ENCODE measurements at regions not wholly inside any gene's neighbourhood (a gene's known extent, or its start where the extent isn't known, plus 50 kb on each side); places are given as distances from the start of the nearest gene placed in this dataset.

- no peak overlapping the region for H2AFZ ChIP-seq (ENCODE audit: low read depth, low read length)
- H3K36me3 ChIP-seq (ENCODE audit: insufficient read depth, low read length) = no peaks in the 10 kb centered on the region
- no peaks in the 10 kb centered on the region for H3K9me3 ChIP-seq (ENCODE audit: low read length)
- H3K4me1 ChIP-seq (ENCODE audit: insufficient read depth, low read length) = peaks cover 8% of the 10 kb centered on the region
- no peaks in the 10 kb centered on the region for H3K27me3 ChIP-seq (ENCODE audit: insufficient read depth, low read length)
- no peak overlapping the region for H3K4me3 ChIP-seq (ENCODE audit: low read length)
These were observed 139.3 kb upstream of the COL21A1 start for GRCh38 chr6:56386717-56387116.

- no peaks in the 10 kb centered on the region for H3K27me3 ChIP-seq (ENCODE audit: insufficient read depth, low read length)
- H2AFZ ChIP-seq (ENCODE audit: low read depth, low read length) = no peak overlapping the region
- H3K36me3 ChIP-seq (ENCODE audit: insufficient read depth, low read length) = no peaks in the 10 kb centered on the region
- H3K4me1 ChIP-seq (ENCODE audit: insufficient read depth, low read length) = peaks cover 10% of the 10 kb centered on the region
- no peaks in the 10 kb centered on the region for H3K9me3 ChIP-seq (ENCODE audit: low read length)
- H3K4me3 ChIP-seq (ENCODE audit: low read length) = no peak overlapping the region
These were observed 138.7 kb upstream of the COL21A1 start for GRCh38 chr6:56385981-56386593.

- no peaks in the 10 kb centered on the region for H3K27me3 ChIP-seq (ENCODE audit: insufficient read depth, low read length)
- H3K9me3 ChIP-seq (ENCODE audit: low read length) = no peaks in the 10 kb centered on the region
- H3K4me3 ChIP-seq (ENCODE audit: low read length) = no peak overlapping the region
- H2AFZ ChIP-seq (ENCODE audit: low read depth, low read length) = no peak overlapping the region
- no peaks in the 10 kb centered on the region for H3K36me3 ChIP-seq (ENCODE audit: insufficient read depth, low read length)
- H3K4me1 ChIP-seq (ENCODE audit: insufficient read depth, low read length) = peaks cover 10% of the 10 kb centered on the region
These were observed 135.8 kb upstream of the COL21A1 start for GRCh38 chr6:56383160-56383559.

DNA sequence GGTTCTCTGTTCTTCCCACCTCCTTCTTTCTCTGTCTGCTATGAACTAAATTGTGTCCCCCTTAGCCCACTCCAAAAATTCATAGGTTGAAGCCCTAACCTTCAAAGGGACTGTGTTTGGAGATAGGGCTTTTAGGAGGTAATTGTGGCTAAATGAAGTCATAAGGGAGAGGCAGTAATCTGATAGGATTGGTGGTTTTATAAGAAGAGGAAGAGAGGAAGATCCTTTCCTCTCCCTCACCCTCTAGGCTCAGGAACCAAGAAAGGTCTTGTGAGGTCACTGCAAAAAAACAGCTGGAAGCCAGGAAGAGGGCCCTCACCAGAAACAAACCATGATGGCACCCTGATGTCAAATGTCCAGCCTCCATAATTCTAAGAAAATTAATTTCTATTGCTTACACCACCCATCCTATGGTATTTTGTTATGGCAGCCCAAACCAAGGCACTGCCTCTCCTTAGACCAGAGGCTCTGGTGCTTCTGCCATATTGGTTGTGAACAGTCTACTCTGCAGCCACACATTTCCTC is 135.1 kb upstream of the COL21A1 start:
- no peak overlapping the region for H3K4me3 ChIP-seq (ENCODE audit: low read length)
- peaks cover 10% of the 10 kb centered on the region for H3K4me1 ChIP-seq (ENCODE audit: insufficient read depth, low read length)
- H2AFZ ChIP-seq (ENCODE audit: low read depth, low read length) = no peak overlapping the region
- no peaks in the 10 kb centered on the region for H3K9me3 ChIP-seq (ENCODE audit: low read length)
- H3K27me3 ChIP-seq (ENCODE audit: insufficient read depth, low read length) = no peaks in the 10 kb centered on the region
- no peaks in the 10 kb centered on the region for H3K36me3 ChIP-seq (ENCODE audit: insufficient read depth, low read length)

DNA sequence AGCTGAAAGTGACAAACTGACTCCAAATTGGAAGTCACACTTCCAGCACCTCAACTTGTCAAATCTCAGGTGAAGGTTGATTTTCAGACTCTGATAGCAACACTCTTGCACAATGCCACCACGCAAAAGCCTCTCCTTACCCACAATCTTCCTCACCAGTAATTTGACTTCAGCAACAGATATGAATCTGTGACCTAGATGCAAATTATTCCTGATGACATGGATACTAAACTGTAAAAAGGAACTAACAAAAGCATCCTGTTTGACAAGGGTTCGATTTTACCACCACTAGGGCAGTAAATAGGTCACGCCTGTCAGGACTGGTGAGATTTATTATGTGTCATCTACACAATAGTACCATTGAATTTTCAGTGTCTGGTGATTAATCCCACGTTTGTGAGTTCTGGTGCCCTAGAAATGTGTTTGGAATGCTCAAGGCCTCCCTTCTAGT is 134.4 kb upstream of the COL21A1 start:
- no peaks in the 10 kb centered on the region for H3K36me3 ChIP-seq (ENCODE audit: insufficient read depth, low read length)
- H2AFZ ChIP-seq (ENCODE audit: low read depth, low read length) = no peak overlapping the region
- H3K27me3 ChIP-seq (ENCODE audit: insufficient read depth, low read length) = no peaks in the 10 kb centered on the region
- H3K4me1 ChIP-seq (ENCODE audit: insufficient read depth, low read length) = peaks cover 10% of the 10 kb centered on the region
- no peak overlapping the region for H3K4me3 ChIP-seq (ENCODE audit: low read length)
- no peaks in the 10 kb centered on the region for H3K9me3 ChIP-seq (ENCODE audit: low read length)

DNA sequence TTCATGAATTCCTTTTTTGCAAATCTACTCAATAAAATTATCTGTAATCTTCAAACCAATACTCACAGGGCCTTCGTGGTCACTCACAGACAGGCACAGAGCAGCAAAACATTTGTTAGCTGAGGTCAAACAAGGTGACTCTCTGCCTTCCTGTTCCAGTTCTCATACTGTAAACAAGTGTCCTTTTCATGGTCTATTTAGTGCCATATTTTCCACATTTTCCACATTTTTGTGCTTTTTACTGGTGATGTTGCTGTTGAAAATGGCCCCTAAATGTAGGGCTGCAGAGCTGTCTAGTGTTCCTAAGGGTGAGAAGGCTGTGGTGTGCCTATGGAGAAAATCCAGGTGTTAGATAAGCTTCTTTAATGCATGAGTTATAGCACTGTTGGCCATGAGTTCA is 133.1 kb upstream of the COL21A1 start:
- no peaks in the 10 kb centered on the region for H3K36me3 ChIP-seq (ENCODE audit: insufficient read depth, low read length)
- H3K4me3 ChIP-seq (ENCODE audit: low read length) = no peak overlapping the region
- no peaks in the 10 kb centered on the region for H3K9me3 ChIP-seq (ENCODE audit: low read length)
- peaks cover 10% of the 10 kb centered on the region for H3K4me1 ChIP-seq (ENCODE audit: insufficient read depth, low read length)
- H3K27me3 ChIP-seq (ENCODE audit: insufficient read depth, low read length) = no peaks in the 10 kb centered on the region
- H2AFZ ChIP-seq (ENCODE audit: low read depth, low read length) = no peak overlapping the region

DNA sequence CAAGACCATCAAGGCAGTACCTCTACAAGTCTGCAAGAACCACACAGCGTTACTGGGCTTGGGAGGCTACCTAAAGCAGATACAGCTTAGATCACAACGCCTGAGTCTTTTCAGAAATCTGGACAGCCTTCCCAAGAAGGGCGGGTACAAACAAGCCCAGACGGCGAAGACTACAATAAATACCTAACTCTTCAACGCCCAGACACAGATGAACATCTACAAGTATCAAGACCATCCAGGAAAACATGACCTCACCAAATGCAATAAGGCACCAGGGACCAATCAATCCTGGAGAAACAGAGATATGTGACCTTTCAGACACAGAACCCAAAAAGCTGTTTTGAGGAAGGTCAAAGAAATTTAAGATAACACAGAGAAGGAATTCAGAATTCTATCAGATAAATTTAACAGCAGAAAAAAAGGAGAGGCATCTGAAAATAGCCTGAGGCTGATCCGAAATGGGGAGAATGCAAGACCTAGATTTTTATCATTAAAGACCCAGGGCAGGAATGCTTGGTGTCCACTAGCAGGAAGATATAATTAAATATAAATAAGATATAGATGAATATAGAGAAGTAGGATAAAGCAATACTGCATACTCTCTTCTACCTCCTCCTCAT is 131.7 kb upstream of the COL21A1 start:
- H2AFZ ChIP-seq (ENCODE audit: low read depth, low read length) = no peak overlapping the region
- H3K9me3 ChIP-seq (ENCODE audit: low read length) = no peaks in the 10 kb centered on the region
- H3K4me1 ChIP-seq (ENCODE audit: insufficient read depth, low read length) = peaks cover 10% of the 10 kb centered on the region
- no peaks in the 10 kb centered on the region for H3K36me3 ChIP-seq (ENCODE audit: insufficient read depth, low read length)
- H3K4me3 ChIP-seq (ENCODE audit: low read length) = no peak overlapping the region
- no peaks in the 10 kb centered on the region for H3K27me3 ChIP-seq (ENCODE audit: insufficient read depth, low read length)

- H2AFZ ChIP-seq (ENCODE audit: low read depth, low read length) = no peak overlapping the region
- no peaks in the 10 kb centered on the region for H3K9me3 ChIP-seq (ENCODE audit: low read length)
- no peak overlapping the region for H3K4me3 ChIP-seq (ENCODE audit: low read length)
- no peaks in the 10 kb centered on the region for H3K36me3 ChIP-seq (ENCODE audit: insufficient read depth, low read length)
- peaks cover 10% of the 10 kb centered on the region for H3K4me1 ChIP-seq (ENCODE audit: insufficient read depth, low read length)
- H3K27me3 ChIP-seq (ENCODE audit: insufficient read depth, low read length) = no peaks in the 10 kb centered on the region
These were observed 131.1 kb upstream of the COL21A1 start for GRCh38 chr6:56378507-56378906.

- H3K9me3 ChIP-seq (ENCODE audit: low read length) = no peaks in the 10 kb centered on the region
- no peak overlapping the region for H2AFZ ChIP-seq (ENCODE audit: low read depth, low read length)
- no peak overlapping the region for H3K4me3 ChIP-seq (ENCODE audit: low read length)
- H3K4me1 ChIP-seq (ENCODE audit: insufficient read depth, low read length) = peaks cover 7% of the 10 kb centered on the region
- no peaks in the 10 kb centered on the region for H3K36me3 ChIP-seq (ENCODE audit: insufficient read depth, low read length)
- no peaks in the 10 kb centered on the region for H3K27me3 ChIP-seq (ENCODE audit: insufficient read depth, low read length)
These were observed 129.9 kb upstream of the COL21A1 start for GRCh38 chr6:56377295-56377694.

DNA sequence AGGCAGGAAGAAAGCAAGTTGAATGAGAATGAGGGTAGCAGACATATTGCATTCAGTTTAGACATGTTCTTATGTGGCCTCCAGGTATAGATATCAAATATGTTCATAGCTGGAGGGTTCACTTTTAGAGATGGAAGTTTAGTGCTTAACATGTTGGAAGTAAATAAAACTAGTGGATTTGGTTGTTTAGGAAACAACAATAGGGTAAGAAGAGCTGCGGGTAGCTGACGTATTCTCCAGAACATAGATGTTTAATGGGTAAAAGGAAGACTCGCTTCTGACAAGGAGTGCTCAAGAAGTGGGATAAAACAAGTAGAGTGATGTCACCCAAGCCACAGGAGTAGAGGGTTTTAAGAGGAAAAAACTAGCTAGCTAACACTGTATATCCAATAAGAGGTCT is 128.4 kb upstream of the COL21A1 start:
- no peaks in the 10 kb centered on the region for H3K27me3 ChIP-seq (ENCODE audit: insufficient read depth, low read length)
- H2AFZ ChIP-seq (ENCODE audit: low read depth, low read length) = no peak overlapping the region
- no peaks in the 10 kb centered on the region for H3K9me3 ChIP-seq (ENCODE audit: low read length)
- no peak overlapping the region for H3K4me3 ChIP-seq (ENCODE audit: low read length)
- H3K4me1 ChIP-seq (ENCODE audit: insufficient read depth, low read length) = no peaks in the 10 kb centered on the region
- no peaks in the 10 kb centered on the region for H3K36me3 ChIP-seq (ENCODE audit: insufficient read depth, low read length)

GRCh38 chr6:56374841-56375369 is 127.5 kb upstream of the COL21A1 start:
- no peak overlapping the region for H3K4me3 ChIP-seq (ENCODE audit: low read length)
- no peaks in the 10 kb centered on the region for H3K36me3 ChIP-seq (ENCODE audit: insufficient read depth, low read length)
- H2AFZ ChIP-seq (ENCODE audit: low read depth, low read length) = no peak overlapping the region
- H3K4me1 ChIP-seq (ENCODE audit: insufficient read depth, low read length) = no peaks in the 10 kb centered on the region
- H3K27me3 ChIP-seq (ENCODE audit: insufficient read depth, low read length) = no peaks in the 10 kb centered on the region
- no peaks in the 10 kb centered on the region for H3K9me3 ChIP-seq (ENCODE audit: low read length)

DNA sequence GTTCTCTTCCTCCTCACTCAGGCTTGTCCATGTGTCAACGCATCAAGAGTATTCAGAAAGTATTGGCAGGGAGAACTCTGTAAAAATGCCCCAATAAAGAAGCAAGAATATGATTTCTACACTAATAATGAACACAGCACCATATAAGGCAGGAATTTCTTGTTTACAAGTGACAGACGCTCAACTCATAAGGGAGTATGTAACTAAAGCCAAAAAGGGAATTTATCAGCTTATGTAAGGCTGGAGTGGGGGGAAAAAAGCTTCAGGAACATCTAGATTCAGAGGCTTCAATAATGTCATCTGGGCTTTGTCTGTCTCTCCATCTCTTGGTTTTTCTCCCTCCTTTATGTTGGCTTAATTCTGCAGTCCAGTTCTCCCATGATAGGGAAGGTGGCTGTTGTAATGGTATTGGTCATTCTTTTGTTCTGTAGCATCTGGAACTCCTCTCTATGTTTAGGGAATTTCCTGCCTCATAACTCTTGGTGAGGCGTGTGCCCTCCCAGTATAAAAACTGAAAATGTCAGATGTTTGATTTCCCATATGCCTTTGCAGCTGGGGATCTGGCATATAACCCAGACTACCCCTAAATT is 125.1 kb upstream of the COL21A1 start:
- H2AFZ ChIP-seq (ENCODE audit: low read depth, low read length) = no peak overlapping the region
- H3K36me3 ChIP-seq (ENCODE audit: insufficient read depth, low read length) = no peaks in the 10 kb centered on the region
- H3K4me3 ChIP-seq (ENCODE audit: low read length) = no peak overlapping the region
- no peaks in the 10 kb centered on the region for H3K4me1 ChIP-seq (ENCODE audit: insufficient read depth, low read length)
- H3K27me3 ChIP-seq (ENCODE audit: insufficient read depth, low read length) = no peaks in the 10 kb centered on the region
- no peaks in the 10 kb centered on the region for H3K9me3 ChIP-seq (ENCODE audit: low read length)

- Histone ChIP-seq H3K4me3 (ENCODE audit: low read length) (no peak overlapping the region), H3K36me3 (ENCODE audit: insufficient read depth, low read length) (no peaks in the 10 kb centered on the region), H2AFZ (ENCODE audit: low read depth, low read length) (peak overlapping the region; percentile 9), H3K9me3 (ENCODE audit: low read length) (no peaks in the 10 kb centered on the region), H3K4me1 (ENCODE audit: insufficient read depth, low read length) (no peaks in the 10 kb centered on the region), H3K27me3 (ENCODE audit: insufficient read depth, low read length) (no peaks in the 10 kb centered on the region)
These were observed 123.3 kb upstream of the COL21A1 start for GRCh38 chr6:56370561-56371211.

Data from neuron (in vitro differentiated cells).